Hematopoietic multipotent progenitor cell treated with erythropoietin and hydrocortisone succinate and interleukin-3 and kit ligand, for 8 days (in vitro differentiated cells): ENCODE measurements at regions not wholly inside any gene's neighbourhood (a gene's known extent, or its start where the extent isn't known, plus 50 kb on each side); places are given as distances from the start of the nearest gene placed in this dataset.
"Not testable (repeated sequence)": the region's sequence is repeated elsewhere in the genome, so short reads cannot be mapped to it uniquely, and the experiment has no call there.

Experiments used
- DNase-seq: peaks from one replicate; pipeline ENCODE4 v3.0.0-alpha.2; 2015

DNA sequence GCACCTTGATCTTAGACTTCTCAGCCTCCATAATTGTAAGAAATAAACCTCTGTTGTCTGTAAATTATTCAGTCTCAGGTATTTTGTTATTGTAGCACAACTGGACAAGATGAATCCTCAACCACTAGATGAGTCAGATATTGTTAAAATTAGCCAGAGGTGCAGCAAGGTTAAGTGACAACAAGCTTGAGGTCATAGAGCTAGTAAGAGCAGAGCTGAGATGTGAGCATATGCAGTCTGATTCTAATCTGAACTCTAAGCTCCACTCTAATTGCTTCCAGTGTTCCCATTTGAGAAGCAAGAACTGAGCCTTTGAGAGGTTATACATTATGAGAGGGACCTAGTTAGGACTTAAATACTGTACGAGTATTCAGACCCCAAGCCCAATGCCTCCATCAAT, 93.1 kb downstream of the FZD1 start:
- no peak for DNase-seq

DNA sequence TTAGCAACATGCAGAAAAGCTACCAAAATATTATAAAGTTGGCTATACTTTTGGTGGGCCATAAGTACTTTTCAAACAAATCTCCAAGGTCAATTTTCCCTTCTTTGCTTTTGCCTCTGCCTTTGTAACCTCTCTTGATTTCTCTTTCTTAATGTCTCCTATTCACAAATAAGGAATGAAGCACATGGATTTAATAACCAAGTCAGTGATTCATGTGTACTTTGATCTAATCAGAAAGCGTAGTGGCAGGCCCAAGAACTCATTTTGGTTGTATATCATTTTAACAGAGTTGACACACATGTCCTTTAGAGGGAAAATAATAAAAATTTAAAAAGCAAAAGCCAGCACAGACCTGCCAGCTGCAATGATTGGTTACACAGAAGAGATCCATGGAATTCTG, 93.7 kb downstream of the FZD1 start:
- DNase-seq, result no peak

DNA sequence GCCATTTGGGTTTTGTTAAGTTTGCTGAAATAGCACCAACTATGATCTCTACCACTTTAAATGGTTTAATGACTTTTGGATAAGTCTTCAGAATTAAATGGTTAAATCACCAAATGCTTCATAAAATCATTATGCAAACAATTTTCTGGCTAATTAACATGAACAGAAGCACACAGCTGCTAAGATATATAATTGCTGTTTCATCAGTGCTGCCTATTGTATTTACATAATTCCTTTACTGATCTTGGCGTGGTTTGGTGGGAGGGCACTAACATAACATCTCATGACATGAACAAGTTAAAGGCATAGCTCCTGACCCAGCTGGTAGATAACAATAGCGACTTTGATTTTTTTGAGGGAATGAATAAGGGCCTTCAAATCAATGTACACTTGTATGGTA, 94.1 kb downstream of the FZD1 start:
- no peak for DNase-seq

DNA sequence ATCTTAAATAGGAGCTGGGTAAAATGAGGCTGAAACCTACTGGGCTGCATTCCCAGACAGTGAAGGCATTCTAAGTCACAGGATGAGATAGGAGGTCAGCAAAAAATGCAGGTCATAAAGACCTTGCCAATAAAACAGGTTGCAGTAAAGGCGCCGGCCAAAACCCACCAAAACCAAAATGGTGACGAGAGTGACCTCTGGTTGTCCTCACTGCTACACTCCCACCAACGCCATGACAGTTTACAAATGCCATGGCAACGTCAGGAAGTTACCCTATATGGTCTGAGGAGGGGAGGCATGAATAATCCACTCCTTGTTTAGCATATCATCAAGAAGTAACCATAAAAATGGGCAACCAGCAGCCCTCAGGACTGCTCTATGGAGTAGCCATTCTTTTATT, 100.9 kb downstream of the FZD1 start:
- DNase-seq, result not testable (repeated sequence)

- no peak for DNase-seq
Measured at GRCh38 chr7:91366091-91366490, 101.9 kb downstream of the FZD1 start.

GRCh38 chr7:91367812-91368578, 103.8 kb downstream of the FZD1 start:
- DNase-seq, result no peak

GRCh38 chr7:91372323-91372722, 108.1 kb downstream of the FZD1 start:
- no peak for DNase-seq

GRCh38 chr7:91373111-91373800, 109.0 kb downstream of the FZD1 start:
- DNase-seq, result no peak

DNA sequence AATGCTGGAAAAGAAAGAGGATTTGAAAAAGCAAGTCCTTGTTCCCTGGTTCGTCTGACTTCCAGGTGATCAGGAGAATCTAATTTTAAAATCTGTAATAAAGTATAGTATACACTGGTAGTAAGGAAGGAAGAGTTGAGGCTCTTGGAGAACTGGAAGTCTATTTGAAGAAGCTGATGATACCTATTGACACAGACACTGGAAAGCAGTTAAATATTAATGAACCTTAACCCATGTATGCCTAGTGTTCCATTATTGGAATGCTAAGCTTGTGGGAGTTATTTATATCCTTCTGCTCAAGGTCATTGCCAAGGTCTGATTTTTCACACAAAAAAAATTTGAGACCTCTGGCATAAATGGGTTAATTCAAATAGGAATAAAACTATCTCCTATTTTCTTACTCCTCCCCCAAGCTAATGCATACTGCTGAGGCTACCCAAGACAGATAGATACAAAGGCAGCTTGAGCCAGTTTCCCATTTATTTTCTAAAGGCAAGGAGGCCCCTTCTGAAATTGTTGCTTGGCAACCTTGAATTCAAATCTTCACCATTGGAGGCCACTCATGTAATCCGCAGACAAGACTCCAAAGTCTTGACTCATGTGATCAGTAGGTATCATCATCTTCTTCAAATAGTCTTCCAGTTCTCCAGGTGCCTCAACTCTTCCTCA, 110.2 kb downstream of the FZD1 start:
- no peak for DNase-seq

DNA sequence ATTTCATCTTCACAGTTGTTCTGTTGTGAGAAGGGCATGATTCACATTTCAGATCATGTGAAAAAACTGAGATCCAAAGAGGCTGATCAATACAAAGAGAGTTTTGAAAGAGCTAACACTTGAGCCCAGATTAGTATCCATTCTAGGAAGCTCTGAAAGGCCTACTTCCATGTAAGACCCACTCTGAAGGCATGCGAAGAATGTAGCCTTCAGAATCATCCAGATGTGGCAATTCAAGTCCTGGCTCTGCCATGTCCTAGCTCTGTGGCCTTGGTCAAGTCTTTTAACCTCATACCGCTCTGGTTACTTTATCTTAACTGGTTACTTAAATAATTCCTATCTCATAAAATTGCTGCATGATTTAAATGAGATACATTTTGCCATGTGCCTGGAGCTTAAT, 111.1 kb downstream of the FZD1 start:
- no peak for DNase-seq

DNA sequence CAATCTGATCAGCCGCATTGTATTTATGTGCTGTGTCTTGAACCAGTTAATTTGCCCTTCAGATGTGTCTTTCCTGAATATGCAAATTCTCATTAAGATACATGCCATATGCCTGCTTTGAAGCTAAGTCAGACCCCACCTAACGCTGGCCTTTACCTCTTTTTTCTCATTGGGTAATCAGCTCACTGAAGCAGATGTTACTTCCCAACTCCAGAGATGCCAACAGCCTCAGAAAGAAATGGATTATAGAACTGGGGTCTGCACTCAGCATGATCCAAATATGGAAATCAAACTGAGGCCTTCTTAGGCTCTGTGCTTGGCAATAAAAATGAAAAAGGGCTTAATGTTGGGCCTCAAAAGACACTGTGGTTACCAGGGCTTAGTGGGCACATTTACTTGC, 113.9 kb downstream of the FZD1 start:
- no peak for DNase-seq

GRCh38 chr7:91379236-91379635, 115.0 kb downstream of the FZD1 start:
- DNase-seq, result no peak

DNA sequence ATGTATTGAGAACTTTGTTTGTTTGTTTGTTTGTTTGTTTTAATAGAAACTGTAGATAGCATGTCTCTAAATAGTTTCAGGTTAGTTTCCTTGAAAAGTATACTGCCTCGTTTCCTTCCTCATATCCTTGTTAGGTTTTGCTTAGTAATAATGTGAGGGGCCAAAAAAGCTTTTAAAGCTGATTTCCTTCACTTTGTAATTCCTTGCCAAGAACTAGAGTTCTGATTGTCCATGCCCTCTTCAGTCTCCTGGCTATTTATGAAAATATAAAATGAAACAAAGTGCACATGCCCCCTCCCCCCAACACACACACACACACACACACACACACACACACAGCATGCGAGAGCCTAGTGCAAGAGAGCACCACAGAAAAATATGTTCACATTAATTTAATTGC, 115.8 kb downstream of the FZD1 start:
- no peak for DNase-seq

DNA sequence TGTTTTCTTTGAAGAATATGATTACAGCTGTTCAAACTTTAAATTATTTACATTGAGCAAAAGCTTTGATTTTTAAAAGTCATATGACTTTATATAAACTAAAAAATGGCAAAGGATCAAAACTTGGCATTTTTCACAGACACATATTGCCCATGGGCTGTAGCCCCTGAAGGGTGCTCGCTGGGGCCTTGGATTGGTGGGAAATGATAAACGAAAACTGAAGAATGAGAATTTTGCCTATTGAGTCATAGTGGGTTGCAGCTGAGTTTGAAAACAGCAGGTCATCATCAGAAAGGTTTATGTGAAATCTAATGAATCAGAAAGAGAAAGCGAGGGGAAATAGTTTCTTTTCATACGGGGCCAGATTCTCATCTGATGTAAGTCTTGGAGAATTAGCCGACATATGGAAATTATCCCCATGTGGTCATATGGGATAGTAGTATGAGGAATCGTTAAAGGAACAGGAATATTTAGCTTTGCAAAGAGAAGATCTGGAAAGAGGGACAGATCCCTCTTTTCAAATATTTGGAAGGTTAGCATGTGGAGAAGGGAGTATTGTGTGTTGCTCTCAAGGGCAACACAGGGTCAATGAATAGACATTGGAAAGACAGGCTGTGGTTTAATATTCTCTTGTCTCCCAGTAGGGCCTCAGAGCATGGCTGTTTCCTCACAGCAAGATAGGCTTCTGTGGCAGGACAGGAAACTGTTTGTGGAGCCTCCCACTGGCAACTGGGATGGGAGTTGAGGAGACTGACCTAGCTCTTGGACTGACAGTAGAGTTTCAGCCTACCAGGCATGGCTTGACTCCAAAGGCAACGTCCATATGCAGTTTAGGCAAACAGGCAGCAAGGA, 119.0 kb downstream of the FZD1 start:
- no peak for DNase-seq

DNA sequence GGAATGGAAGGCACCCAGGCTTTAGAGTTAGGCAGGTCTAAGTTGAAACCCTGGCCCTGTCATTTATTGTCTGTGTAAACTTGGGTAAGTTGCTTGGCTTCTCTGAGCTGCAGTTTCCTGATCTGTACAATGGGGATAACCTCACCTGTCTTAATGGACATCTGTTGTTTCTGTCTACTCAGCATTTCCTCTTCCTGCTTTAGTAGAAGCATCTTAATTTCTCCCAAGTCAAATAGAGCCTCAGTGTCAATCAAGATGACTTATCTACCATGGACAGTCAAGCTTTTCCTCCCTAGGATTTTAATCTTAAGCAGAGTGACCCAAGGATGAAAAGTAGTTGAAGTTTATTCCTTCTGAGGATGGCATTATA, 119.7 kb downstream of the FZD1 start:
- no peak for DNase-seq

DNA sequence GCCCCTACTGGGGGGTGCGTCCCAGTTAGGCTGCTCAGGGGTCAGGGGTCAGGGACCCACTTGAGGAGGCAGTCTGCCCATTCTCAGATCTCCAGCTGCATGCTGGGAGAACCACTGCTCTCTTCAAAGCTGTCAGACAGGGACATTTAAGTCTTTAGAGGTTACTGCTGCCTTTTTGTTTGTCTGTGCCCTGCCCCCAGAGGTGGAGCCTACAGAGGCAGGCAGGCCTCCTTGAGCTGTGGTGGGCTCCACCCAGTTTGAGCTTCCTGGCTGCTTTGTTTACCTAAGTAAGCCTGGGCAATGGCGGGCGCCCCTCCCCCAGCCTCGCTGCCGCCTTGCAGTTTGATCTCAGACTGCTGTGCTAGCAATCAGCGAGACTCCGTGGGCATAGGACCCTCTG, 130.5 kb downstream of the FZD1 start:
- not testable (repeated sequence) for DNase-seq

- DNase-seq, result not testable (repeated sequence)
Measured at GRCh38 chr7:91395313-91395712, 131.1 kb downstream of the FZD1 start.

- DNase-seq, result no peak
Measured at GRCh38 chr7:91397096-91397495, 132.9 kb downstream of the FZD1 start.

- DNase-seq, result no peak
Measured at GRCh38 chr7:91397612-91398011, 133.4 kb downstream of the FZD1 start.

- no peak for DNase-seq
Measured at GRCh38 chr7:91398341-91398740, 134.1 kb downstream of the FZD1 start.

DNA sequence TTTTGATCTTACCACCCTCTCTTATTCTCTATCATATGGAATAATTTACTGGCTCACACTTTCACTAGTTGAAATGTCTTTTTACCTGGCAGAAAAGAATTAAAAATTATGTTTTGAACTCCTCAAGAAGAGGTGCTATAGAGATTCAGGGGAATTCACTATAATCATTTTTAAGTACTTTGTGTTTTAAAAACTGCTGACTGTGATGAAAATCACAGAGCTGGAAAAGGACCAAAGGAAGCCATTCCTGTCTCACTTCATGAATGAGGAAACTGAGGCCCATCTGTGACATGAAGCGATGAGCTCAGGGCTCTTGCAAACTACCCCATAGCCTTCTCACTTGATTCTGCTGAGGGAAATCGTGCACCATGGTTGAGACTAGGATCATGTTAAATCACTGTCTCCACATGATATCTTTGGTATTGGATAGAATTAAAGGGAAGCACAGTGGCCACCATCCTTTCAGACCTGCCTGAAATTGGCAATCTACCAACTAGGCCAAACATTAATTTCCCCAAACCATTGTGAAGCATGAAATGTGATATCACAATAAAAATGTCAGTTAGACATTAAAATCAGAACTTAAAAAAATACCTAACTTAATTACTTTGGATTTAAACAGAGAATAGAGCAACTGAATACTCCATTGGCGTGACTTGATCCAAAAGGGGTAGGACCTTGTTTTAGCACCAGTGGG, 141.0 kb downstream of the FZD1 start:
- no peak for DNase-seq

- not testable (repeated sequence) for DNase-seq
Measured at GRCh38 chr7:91405873-91406272, 141.6 kb downstream of the FZD1 start.

- DNase-seq, result no peak
Measured at GRCh38 chr7:91407942-91408341, 143.7 kb downstream of the FZD1 start.
